ENCODE measurements at regions not wholly inside any gene's neighbourhood (a gene's known extent, or its start where the extent isn't known, plus 50 kb on each side); places are given as distances from the start of the nearest gene placed in this dataset.

- Histone ChIP-seq H3K4me1 (ENCODE audit: insufficient read depth, low read length) (no peaks in the 10 kb centered on the region), H3K27me3 (ENCODE audit: insufficient read depth, low read length) (no peaks in the 10 kb centered on the region), H3K36me3 (ENCODE audit: insufficient read depth, low read depth, low read length) (no peaks in the 10 kb centered on the region), H3K4me3 (ENCODE audit: low read length) (no peak overlapping the region), H3K9me3 (ENCODE audit: insufficient read depth, low read depth, low read length) (no peaks in the 10 kb centered on the region), H3K27ac (ENCODE audit: low read length) (no peak overlapping the region), H3K9ac (ENCODE audit: low read depth, low read length) (no peak overlapping the region)
Observed at GRCh38 chr1:238312969-238313368, 422.2 kb upstream of the ZP4 start.

DNA sequence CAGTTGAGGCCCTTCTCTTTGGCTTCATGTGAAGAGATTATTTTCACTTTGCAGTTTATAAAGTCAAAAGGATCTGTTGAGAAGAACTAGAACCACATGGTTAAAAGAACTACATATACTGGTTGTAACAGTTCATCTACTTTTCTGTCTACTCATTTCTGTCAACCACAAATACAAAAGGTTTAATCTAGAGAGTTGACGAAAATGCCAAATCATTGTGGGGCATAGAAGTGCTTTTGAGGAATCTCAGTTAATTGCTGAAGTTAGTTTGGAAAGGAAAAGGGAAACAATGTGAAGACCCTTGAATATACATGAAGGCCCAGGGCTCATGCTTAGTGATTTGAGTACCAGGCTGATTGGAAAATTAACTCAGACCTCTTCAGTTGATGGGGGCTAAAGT lies 415.7 kb upstream of the ZP4 start:
- no peaks in the 10 kb centered on the region for H3K27me3 ChIP-seq (ENCODE audit: insufficient read depth, low read length)
- H3K4me3 ChIP-seq (ENCODE audit: low read length): no peak overlapping the region
- H3K9me3 ChIP-seq (ENCODE audit: insufficient read depth, low read depth, low read length): no peaks in the 10 kb centered on the region
- H3K36me3 ChIP-seq (ENCODE audit: insufficient read depth, low read depth, low read length): no peaks in the 10 kb centered on the region
- no peak overlapping the region for H3K9ac ChIP-seq (ENCODE audit: low read depth, low read length)
- H3K27ac ChIP-seq (ENCODE audit: low read length): no peak overlapping the region
- no peaks in the 10 kb centered on the region for H3K4me1 ChIP-seq (ENCODE audit: insufficient read depth, low read length)

DNA sequence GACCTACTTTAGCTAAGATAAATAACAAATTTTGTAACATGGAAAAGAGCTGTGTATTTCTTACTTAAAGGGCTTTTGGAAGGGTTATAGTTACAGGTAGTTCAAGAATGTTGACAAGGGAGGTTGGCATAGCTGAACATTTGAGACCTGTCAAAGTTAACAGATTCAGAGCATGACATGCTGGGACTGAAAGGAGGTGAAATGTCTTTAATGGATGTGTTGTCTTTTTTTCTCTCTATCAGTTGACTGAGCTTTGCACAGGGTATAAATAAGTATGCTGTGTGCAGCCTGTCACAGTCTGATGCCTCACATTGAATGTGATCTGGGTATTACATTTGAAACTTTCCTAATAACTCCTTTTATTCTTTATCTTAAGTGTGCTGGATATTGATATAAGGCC lies 411.9 kb upstream of the ZP4 start:
- no peak overlapping the region for H3K9ac ChIP-seq (ENCODE audit: low read depth, low read length)

GRCh38 chr1:238296371-238296770 lies 405.6 kb upstream of the ZP4 start:
- Histone ChIP-seq H3K9me3 (ENCODE audit: insufficient read depth, low read depth, low read length) (no peaks in the 10 kb centered on the region), H3K27me3 (ENCODE audit: insufficient read depth, low read length) (no peaks in the 10 kb centered on the region), H3K4me1 (ENCODE audit: insufficient read depth, low read length) (no peaks in the 10 kb centered on the region), H3K36me3 (ENCODE audit: insufficient read depth, low read depth, low read length) (no peaks in the 10 kb centered on the region), H3K9ac (ENCODE audit: low read depth, low read length) (no peak overlapping the region), H3K27ac (ENCODE audit: low read length) (no peak overlapping the region), H3K4me3 (ENCODE audit: low read length) (no peak overlapping the region)

More for the DNA sequence above, 411.9 kb upstream of the ZP4 start:
- H3K36me3 ChIP-seq (ENCODE audit: insufficient read depth, low read depth, low read length): no peaks in the 10 kb centered on the region
- H3K4me1 ChIP-seq (ENCODE audit: insufficient read depth, low read length): no peaks in the 10 kb centered on the region
- H3K27ac ChIP-seq (ENCODE audit: low read length): no peak overlapping the region
- H3K27me3 ChIP-seq (ENCODE audit: insufficient read depth, low read length): no peaks in the 10 kb centered on the region
- no peak overlapping the region for H3K4me3 ChIP-seq (ENCODE audit: low read length)
- no peaks in the 10 kb centered on the region for H3K9me3 ChIP-seq (ENCODE audit: insufficient read depth, low read depth, low read length)

DNA sequence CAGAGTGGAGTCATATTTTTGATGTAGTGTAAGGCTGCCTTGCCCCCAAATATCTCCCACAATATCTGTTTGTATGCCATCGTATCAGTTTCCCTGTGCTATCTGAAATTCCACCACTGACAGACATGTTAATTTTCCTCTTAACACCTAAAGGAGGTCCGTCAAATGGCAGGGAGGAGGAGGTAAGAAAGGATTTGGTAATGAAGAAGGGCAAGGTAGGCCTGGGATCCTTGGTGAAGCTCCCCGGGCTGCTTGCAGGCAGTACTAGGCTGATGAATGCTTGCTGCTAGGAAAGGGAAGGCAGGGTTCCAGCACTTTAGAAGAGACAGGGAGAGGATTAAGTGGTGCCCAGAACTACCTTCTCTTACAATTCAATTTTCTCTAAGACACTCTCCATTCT lies 402.4 kb upstream of the ZP4 start:
- no peak overlapping the region for H3K4me3 ChIP-seq (ENCODE audit: low read length)
- H3K27ac ChIP-seq (ENCODE audit: low read length): no peak overlapping the region
- no peaks in the 10 kb centered on the region for H3K9me3 ChIP-seq (ENCODE audit: insufficient read depth, low read depth, low read length)

GRCh38 chr1:238281418-238281817 lies 390.7 kb upstream of the ZP4 start:
- no peak overlapping the region for H3K4me3 ChIP-seq (ENCODE audit: low read length)
- no peak overlapping the region for H3K9ac ChIP-seq (ENCODE audit: low read depth, low read length)
- peaks cover 9% of the 10 kb centered on the region; the same call in 1 of the 2 replicates for H3K9me3 ChIP-seq (ENCODE audit: insufficient read depth, low read depth, low read length)
- H3K4me1 ChIP-seq (ENCODE audit: insufficient read depth, low read length): no peaks in the 10 kb centered on the region
- H3K36me3 ChIP-seq (ENCODE audit: insufficient read depth, low read depth, low read length): no peaks in the 10 kb centered on the region
- no peaks in the 10 kb centered on the region for H3K27me3 ChIP-seq (ENCODE audit: insufficient read depth, low read length)
- no peak overlapping the region for H3K27ac ChIP-seq (ENCODE audit: low read length)

More for the DNA sequence above, 402.4 kb upstream of the ZP4 start:
- Histone ChIP-seq H3K4me1 (ENCODE audit: insufficient read depth, low read length) (no peaks in the 10 kb centered on the region), H3K27me3 (ENCODE audit: insufficient read depth, low read length) (no peaks in the 10 kb centered on the region), H3K36me3 (ENCODE audit: insufficient read depth, low read depth, low read length) (no peaks in the 10 kb centered on the region), H3K9ac (ENCODE audit: low read depth, low read length) (no peak overlapping the region)

DNA sequence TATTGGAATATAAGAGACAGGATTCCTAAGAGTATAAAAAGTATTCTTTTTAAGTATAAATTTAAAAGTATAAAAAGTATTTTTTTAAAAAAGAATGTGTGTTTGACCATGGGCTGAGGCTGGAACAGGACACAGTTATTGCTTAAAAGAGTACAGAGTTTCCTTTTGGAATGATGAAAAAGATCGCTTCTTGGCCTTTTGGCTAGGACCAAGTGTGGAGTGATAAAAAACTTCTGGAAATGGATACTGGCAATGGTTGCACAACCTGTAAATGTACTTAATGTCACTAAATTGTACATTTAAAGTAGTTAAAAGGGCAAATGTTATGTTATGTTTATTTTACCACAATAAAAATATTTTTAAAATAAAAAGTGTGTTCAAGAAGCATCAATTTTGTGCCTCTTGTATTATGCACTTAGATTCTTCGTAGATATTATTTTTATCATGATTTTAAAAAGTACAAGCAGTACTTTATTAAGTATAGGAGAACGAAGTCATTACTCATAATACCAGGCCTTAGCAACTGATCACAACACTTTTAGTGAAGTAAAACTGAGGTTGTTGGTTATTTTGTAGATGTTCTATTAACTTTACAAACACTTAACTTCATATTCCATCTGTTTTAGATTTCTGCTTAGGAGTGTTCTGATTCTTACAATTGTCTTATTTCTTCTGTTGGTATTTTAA lies 389.1 kb upstream of the ZP4 start:
- no peak overlapping the region for H3K9ac ChIP-seq (ENCODE audit: low read depth, low read length)
- H3K27ac ChIP-seq (ENCODE audit: low read length): no peak overlapping the region
- no peaks in the 10 kb centered on the region for H3K4me1 ChIP-seq (ENCODE audit: insufficient read depth, low read length)
- no peak overlapping the region for H3K4me3 ChIP-seq (ENCODE audit: low read length)
- peaks cover 23% of the 10 kb centered on the region for H3K9me3 ChIP-seq (ENCODE audit: insufficient read depth, low read depth, low read length)
- no peaks in the 10 kb centered on the region for H3K36me3 ChIP-seq (ENCODE audit: insufficient read depth, low read depth, low read length)
- no peaks in the 10 kb centered on the region for H3K27me3 ChIP-seq (ENCODE audit: insufficient read depth, low read length)

DNA sequence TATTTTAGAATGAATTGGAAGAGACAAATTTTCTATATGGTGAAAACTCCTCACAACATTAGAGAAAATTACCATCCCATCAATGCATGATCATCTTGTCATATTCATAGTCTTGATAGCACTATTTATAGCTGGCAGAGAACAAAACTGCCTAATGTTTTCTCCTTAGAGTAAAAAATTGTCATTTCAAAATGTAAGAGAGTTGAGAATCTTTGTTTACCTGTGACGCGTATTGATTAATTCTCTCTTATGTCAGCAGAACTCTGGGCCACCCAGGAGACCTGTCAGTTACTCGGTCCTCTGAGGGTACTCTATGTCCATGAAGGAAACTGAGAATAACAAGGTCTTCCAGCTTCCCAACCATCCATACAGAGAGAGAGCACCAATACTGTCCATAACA lies 381.4 kb upstream of the ZP4 start:
- H3K4me1 ChIP-seq (ENCODE audit: insufficient read depth, low read length): no peaks in the 10 kb centered on the region
- no peaks in the 10 kb centered on the region for H3K27me3 ChIP-seq (ENCODE audit: insufficient read depth, low read length)
- H3K9me3 ChIP-seq (ENCODE audit: insufficient read depth, low read depth, low read length): peaks cover 25% of the 10 kb centered on the region
- H3K36me3 ChIP-seq (ENCODE audit: insufficient read depth, low read depth, low read length): no peaks in the 10 kb centered on the region
- H3K9ac ChIP-seq (ENCODE audit: low read depth, low read length): no peak overlapping the region
- H3K27ac ChIP-seq (ENCODE audit: low read length): no peak overlapping the region
- no peak overlapping the region for H3K4me3 ChIP-seq (ENCODE audit: low read length)

DNA sequence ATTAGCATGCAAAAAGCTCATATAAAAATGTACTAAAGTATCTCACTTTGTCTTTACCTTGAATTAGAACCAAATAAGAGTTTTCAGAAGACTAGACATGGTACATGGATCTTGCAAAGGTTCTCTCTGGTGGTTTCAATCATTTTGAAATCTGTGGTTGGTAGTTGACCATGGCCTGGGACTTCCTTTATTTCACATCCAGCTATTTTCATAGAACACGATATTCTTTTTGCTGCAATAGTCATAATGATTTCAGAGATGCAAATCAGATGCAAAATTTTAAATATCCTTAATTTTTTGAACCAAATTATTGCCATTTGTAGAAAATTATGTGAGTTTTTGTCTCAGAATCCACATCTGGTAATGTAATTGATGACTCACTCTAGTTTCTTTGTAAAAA lies 375.1 kb upstream of the ZP4 start:
- Histone ChIP-seq H3K36me3 (ENCODE audit: insufficient read depth, low read depth, low read length) (no peaks in the 10 kb centered on the region), H3K4me1 (ENCODE audit: insufficient read depth, low read length) (no peaks in the 10 kb centered on the region), H3K27me3 (ENCODE audit: insufficient read depth, low read length) (no peaks in the 10 kb centered on the region), H3K4me3 (ENCODE audit: low read length) (no peak overlapping the region), H3K9me3 (ENCODE audit: insufficient read depth, low read depth, low read length) (no peaks in the 10 kb centered on the region), H3K27ac (ENCODE audit: low read length) (no peak overlapping the region), H3K9ac (ENCODE audit: low read depth, low read length) (no peak overlapping the region)

DNA sequence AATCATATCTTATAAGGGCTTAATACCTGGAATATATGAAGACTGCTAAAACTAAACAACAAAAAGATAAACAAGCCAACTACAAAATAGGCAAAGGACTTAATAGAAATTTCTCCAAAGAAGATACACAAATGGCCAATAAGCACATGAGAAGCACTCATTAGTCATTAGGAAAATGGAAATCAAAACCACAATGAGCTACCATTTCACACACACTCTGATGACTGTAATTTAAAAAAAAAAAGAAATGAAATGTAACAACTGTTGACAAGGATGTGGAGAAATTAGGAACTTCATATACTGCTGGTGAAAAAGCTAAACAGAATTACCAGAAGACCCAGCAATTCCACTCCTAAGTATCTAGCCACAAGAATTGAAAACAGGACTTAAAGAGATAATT lies 374.2 kb upstream of the ZP4 start:
- H3K4me3 ChIP-seq (ENCODE audit: low read length): no peak overlapping the region
- no peaks in the 10 kb centered on the region for H3K27me3 ChIP-seq (ENCODE audit: insufficient read depth, low read length)
- H3K36me3 ChIP-seq (ENCODE audit: insufficient read depth, low read depth, low read length): no peaks in the 10 kb centered on the region
- no peaks in the 10 kb centered on the region for H3K4me1 ChIP-seq (ENCODE audit: insufficient read depth, low read length)
- no peaks in the 10 kb centered on the region for H3K9me3 ChIP-seq (ENCODE audit: insufficient read depth, low read depth, low read length)
- H3K27ac ChIP-seq (ENCODE audit: low read length): no peak overlapping the region
- H3K9ac ChIP-seq (ENCODE audit: low read depth, low read length): no peak overlapping the region

GRCh38 chr1:238258510-238258909 lies 367.8 kb upstream of the ZP4 start:
- no peak overlapping the region for H3K4me3 ChIP-seq (ENCODE audit: low read length)
- H3K27me3 ChIP-seq (ENCODE audit: insufficient read depth, low read length): no peaks in the 10 kb centered on the region
- peaks cover 15% of the 10 kb centered on the region; the same call in 1 of the 2 replicates for H3K4me1 ChIP-seq (ENCODE audit: insufficient read depth, low read length)
- no peaks in the 10 kb centered on the region for H3K36me3 ChIP-seq (ENCODE audit: insufficient read depth, low read depth, low read length)
- H3K9ac ChIP-seq (ENCODE audit: low read depth, low read length): no peak overlapping the region
- H3K9me3 ChIP-seq (ENCODE audit: insufficient read depth, low read depth, low read length): no peaks in the 10 kb centered on the region
- H3K27ac ChIP-seq (ENCODE audit: low read length): no peak overlapping the region

DNA sequence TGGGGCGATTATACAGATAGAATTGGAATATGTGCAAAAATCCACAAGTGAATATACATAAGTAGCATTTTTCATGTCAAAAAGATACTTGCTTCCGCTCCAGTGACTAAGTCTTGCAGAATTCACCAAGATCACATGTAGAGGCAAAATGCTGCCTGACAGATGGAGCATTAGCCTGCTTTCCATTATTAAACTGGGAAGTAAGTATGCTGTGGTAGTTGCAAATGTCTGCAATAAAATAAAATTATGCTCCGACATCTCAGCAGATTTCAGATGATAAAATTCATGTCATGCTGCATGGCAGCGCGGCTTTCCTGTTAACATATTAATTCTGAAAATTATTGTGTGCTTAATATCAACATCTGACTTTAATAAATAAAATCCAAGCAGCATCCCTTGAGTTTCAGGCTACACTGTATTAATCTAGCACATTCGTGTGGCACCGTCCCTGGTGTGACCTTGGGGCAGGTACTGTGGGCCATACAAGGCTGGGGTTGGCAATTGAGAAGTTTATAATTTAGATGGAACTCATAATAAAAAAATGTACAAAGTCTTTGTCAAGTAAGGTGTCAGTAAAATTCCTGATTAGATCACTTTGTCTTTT lies 366.4 kb upstream of the ZP4 start:
- Histone ChIP-seq H3K27me3 (ENCODE audit: insufficient read depth, low read length) (no peaks in the 10 kb centered on the region), H3K4me3 (ENCODE audit: low read length) (no peak overlapping the region), H3K4me1 (ENCODE audit: insufficient read depth, low read length) (peaks cover 15% of the 10 kb centered on the region; the same call in 1 of the 2 replicates), H3K36me3 (ENCODE audit: insufficient read depth, low read depth, low read length) (no peaks in the 10 kb centered on the region), H3K9ac (ENCODE audit: low read depth, low read length) (no peak overlapping the region), H3K9me3 (ENCODE audit: insufficient read depth, low read depth, low read length) (no peaks in the 10 kb centered on the region), H3K27ac (ENCODE audit: low read length) (no peak overlapping the region)
